ENCODE measurements at regions not wholly inside any gene's neighbourhood (a gene's known extent, or its start where the extent isn't known, plus 50 kb on each side); places are given as distances from the start of the nearest gene placed in this dataset.
"Not testable (repeated sequence)": the region's sequence is repeated elsewhere in the genome, so short reads cannot be mapped to it uniquely, and the experiment has no call there.

GRCh38 chr9:88816141-88816540 is 175.1 kb upstream of the S1PR3 start:
- DNase-seq (ENCODE audit: low spot score), result no peak

DNA sequence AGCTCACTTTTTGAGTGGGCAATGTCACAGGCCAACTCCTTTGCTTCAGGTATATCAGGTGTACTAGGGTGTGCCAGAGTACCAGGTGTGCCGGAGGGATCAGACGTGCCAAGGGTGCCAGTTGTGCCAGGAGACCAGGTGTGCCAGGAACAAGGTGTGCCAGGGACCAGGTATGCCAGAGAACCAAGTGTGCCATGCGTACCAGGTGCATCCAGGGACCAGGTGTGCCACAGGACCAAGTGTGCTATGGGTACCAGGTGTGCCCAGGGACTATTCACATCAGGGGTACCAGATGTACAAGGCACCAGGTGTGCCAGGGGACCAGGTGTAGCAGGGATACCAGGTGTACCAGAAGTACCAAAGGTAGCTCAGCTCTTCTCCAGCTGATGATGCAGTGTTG is 174.7 kb upstream of the S1PR3 start:
- DNase-seq (ENCODE audit: low spot score), result no peak

DNA sequence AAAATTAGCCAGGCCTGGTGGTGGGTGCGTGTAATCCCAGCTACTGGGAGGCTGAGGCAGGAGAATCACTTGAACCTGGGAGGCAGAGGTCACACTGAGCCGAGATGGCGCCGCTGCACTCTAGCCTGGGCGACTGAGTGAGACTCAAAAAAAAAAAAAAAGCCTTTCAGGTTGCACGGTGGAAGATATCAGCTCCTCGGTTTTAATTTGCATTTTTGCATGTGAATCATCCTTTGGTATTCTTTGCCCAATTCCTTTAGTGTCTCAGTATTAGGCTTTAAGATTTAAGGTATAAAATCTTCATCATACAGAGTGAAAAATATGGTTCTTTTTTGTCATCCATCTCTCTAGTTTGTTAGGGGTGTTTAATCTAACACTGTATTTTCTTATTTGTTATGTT is 173.6 kb upstream of the S1PR3 start:
- no peak for DNase-seq (ENCODE audit: low spot score)

DNA sequence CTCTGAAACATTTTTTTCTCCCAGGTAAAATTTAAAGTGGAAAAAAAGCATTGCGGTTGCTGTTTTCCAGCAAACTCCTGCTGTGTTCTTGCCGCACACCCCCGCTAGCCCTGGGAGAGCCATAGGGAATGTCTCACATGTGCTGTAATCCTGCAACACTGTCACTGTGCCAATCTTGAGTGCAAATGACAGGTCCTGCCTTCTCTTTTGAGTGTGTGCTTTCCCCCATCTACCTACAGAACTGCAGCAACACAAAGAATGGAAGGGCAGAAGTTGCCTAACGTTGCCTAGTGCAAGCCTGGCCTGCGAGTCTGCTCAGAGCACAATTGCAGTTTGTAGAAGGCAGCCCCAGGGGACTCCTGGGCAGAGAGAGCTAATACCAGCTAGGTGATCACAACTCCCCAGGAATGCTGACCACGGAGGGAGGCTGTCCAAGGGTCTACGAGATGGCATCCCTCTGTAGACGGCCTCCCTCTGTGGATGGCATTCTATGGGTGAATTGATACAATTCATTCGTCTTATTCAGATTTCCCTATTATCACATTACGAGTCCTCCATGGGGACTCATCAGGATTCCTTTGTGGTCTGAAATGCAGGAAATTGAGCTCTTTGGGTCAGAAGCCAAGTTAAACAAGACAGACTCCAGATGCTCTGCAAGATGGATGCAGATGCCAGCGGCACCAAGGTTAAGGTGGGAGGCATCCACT is 172.6 kb upstream of the S1PR3 start:
- DNase-seq (ENCODE audit: low spot score), result no peak

DNA sequence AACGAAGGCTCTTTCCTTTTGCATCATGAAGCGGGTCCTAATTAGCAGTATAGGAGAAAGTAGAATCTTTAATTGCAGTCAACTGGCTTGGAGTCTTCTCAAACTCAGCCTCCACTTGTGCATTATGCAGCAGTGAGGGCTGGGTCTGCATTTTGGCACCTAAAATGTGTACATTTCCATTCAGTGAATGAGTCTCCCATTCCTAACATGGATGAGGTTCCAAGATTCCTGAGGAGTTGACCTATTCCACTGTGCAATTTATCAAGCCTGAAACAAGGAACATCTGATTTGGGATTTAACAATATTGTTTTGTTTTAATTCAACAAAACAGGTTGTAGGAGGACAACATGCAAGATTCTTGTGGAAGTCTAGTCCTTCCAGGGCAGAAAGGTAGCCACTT is 171.8 kb upstream of the S1PR3 start:
- DNase-seq (ENCODE audit: low spot score), result no peak

DNA sequence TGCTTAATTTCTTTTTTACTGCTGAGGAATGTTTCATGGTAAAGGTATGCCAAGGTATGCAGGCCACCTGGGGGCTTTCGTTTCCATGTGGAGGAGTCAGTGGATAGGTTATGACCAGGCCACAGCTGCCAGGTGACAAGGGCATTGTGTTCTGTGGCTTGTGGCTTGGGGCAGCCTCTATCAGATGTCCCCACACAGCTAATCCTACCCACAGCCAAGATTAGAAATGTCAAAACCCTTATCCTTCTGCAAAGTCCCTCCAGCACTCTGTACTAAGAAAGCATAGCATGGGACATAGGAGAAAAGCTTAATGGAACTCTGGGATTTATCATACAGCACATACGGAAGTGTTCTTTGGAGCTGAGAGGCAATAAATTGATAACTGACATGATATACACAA is 171.2 kb upstream of the S1PR3 start:
- DNase-seq (ENCODE audit: low spot score), result no peak

DNA sequence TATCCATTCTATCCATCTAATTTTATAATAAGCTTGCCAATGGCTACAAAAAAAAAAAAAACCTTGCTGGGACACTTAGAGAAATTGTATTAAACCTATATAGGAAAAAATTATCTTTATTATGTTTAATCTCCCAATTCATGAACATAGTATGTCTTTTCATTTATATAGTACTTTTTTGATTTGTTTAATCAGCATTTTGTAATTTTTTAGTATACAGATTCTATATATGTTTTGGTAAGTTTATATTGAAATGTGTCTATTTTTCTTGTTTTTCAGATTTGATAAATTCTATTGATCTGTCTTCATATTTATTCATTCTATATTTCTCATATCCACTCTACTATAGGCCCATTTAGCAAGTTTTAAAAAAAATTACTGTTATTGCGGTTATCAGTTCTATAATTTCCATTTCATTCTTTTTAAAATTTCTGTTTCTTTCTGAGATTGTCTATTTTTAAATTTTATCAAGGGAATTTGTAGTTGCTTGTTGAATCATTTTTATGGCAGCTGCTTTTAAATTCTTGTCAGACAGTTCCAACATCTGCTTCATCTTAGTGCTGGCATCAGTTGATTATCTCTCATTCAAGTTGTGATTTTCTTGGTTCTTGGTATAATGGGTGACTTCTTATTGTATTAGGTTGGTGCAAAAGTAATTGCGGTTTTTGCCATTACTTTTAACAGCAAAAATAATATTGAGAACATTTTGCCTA is 170.1 kb upstream of the S1PR3 start:
- DNase-seq (ENCODE audit: low spot score), result no peak

DNA sequence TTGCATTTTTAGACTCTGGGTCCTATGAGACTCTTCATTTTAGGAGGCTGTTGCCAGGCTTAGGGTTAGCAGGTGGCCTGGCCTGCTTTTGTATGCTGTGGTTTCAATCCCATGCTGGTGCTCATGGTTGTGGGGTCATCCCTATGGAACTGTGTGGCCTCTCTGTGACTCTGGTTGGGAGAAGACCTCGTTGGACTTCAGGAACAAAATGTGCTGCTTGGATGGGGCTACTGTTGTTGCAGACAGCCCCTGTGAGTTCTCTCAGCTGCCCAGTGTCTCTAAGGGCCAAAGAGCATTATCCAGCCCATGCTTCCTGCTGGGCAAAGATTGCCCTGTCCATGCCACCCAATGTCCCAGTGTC is 169.5 kb upstream of the S1PR3 start:
- no peak for DNase-seq (ENCODE audit: low spot score)

- DNase-seq (ENCODE audit: low spot score), result no peak
Observed at GRCh38 chr9:88824711-88825110, 166.6 kb upstream of the S1PR3 start.

GRCh38 chr9:88826181-88826580 is 165.1 kb upstream of the S1PR3 start:
- DNase-seq (ENCODE audit: low spot score), result no peak

GRCh38 chr9:88826771-88827181 is 164.5 kb upstream of the S1PR3 start:
- DNase-seq (ENCODE audit: low spot score), result no peak

DNA sequence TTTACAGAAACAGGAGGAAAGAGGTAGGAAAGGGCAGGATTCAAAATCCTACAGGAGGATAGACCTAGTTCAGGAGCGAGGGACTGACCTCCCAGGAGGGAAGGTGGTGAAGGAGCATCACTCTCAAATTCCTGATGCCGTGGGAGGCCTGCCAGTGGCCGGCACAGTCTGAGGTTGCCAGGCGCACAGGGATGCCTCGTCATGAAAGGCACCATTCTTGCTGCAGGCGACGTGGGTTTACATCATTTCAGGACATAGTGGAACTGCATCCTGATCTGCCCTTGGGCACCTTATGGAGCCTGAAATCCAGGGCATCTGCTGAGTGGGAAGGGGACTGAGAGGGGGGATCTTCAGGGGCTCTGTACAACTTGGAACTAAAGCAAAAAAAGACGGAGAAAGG is 163.2 kb upstream of the S1PR3 start:
- no peak for DNase-seq (ENCODE audit: low spot score)

DNA sequence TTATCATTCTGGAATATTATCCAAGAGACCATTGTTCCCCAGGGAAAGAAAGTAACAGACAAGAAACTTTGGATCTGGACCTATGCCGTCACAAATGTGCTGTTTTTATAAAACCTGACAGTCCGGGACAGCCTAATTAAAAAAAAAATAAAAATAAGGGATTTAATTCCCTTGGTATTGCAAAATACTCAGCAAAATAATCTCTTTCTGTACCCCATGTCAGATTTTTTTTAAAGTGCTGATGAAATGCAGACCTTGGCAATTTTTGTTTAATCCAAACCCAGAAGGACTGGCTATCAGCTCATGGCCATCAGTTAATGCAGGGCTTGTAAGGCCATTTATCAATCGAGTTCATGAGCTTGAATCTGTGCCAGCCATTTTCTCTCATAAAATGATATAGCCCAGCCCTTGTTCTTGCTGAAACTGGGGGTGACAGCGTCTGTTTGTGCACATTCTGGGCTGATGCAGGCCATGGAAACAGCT is 162.7 kb upstream of the S1PR3 start:
- DNase-seq (ENCODE audit: low spot score), result no peak

DNA sequence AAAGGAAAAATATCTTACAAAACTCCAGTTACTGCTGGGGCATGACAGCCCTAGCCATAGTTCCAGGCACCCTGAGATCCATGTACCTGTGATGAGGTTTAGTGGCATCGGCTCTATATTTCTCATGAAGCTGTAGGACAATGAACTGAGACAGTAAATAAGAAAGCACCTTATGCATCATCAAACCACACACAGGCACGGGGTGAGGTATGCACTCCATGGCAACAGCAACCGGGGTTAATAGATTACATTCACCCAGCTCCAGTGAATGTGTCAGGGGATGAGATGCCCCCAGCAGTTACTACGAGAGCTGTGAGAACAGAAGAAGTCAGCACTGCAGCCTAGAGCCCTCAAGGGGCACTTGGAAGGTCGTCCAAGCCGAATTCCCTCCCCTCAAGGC is 162.0 kb upstream of the S1PR3 start:
- no peak for DNase-seq (ENCODE audit: low spot score)

DNA sequence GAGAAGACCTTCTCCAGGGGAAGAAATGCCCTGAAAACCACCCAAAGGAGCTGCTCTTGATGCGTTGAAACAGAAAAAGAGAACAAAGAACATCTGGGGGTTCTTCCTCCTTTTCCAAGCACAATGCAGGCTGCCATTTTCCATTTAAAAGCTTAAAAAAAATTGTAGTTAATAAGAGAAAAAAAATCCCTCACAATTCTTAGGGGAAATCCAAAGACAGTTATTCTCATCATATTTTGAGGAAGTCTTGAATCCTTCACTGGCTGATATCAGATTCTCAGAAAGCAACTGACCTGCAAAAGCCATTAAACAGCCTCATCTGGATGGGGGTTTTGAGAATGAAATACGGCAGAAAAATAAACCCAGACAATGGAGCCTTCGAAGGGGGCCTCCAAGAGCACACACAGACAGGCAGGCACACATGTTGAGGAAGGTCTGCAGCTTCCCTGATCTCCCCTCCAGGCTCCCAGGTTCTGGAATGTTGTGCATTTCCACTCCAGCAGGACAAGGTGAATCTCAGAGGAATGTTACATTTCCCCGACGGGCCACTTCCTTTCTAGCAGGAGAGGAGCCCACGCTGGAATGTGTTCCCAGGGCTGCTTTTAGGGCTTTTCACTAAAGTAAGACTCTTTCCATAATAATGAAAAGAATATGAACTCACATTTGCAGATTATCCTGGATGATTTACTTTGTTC is 159.4 kb upstream of the S1PR3 start:
- no peak for DNase-seq (ENCODE audit: low spot score)

DNA sequence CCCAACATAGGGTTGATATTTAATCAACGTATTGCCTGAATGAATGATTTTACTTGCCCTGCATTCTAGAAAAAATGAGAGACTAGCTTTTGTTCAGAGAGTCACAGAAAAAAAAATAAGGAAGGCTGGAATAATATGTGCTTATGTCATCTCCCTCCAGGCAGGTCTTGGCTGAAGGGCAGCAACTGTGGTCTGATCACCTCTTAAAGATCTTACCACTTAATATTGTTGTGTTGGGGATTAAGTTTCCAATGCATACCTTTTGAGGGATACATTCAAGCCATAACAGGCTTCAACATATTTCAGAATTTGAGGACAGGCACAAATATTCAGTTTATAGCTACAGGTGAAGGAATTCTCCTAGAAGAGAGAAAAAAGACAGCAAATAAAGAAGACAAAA is 157.3 kb upstream of the S1PR3 start:
- no peak for DNase-seq (ENCODE audit: low spot score)

DNA sequence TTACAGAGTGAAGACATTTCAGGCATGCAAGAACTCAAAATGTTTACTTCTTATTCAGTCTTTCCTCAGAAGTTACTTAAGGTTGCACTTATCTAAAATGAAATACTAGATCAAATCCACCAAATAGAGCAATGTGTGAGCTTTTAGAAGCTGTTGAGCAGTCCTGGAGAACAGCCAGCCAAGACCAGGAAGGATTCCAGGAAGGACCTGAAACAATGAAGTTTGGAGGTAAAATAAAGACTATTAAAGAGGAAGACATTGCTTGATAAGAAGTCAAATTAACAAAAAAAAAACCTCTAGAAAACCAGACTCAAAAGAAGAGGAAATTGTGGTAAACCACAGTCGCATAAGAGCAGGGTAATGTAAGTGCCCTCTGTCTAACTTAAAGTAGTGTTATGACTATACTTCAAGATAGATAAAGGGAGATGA is 156.2 kb upstream of the S1PR3 start:
- DNase-seq (ENCODE audit: low spot score), result peak; percentile 33

- DNase-seq (ENCODE audit: low spot score), result no peak
Observed at GRCh38 chr9:88835772-88836171, 155.5 kb upstream of the S1PR3 start.

DNA sequence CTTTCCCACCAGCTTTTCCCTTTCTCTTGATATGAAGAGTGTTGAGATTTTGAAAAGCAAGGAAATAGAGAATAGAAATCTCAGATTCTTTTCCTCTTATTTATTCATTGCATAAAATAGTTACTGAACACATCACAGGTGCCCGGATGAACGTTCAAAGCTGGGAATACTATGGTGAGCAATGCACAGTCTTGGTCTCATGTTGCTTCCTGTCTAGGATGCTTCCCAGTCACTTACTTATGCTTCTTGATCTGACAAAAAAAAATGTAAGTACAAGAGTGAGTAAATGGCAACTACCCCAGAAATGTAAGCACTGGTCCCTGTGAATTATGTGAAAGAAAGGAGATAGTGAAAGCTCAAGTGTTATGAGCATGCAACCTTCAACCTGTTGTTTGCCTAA is 153.5 kb upstream of the S1PR3 start:
- no peak for DNase-seq (ENCODE audit: low spot score)

- DNase-seq (ENCODE audit: low spot score), result not testable (repeated sequence)
Observed at GRCh38 chr9:88849878-88850277, 141.4 kb upstream of the S1PR3 start.

DNA sequence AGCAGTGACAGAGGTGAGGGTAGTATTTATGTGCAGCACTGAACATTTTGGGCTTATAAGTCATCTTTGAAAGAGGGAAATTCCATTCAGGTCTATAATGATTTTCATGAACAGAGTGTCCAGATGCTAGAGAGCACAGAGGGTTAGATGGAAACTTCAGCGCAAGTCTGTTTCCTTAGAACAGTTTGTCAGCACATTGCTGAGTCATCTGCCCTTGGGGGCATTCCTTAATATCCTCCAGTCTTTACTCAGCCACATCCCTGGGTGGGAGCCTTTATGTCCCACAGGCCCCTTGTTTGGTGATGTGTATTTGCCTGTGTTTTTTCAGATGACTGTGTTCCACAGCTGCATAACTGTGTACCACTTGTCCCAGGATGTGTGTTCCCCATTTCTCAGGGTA is 138.5 kb upstream of the S1PR3 start:
- no peak for DNase-seq (ENCODE audit: low spot score)

GRCh38 chr9:88870627-88871026 is 120.6 kb upstream of the S1PR3 start:
- DNase-seq (ENCODE audit: low spot score), result no peak

DNA sequence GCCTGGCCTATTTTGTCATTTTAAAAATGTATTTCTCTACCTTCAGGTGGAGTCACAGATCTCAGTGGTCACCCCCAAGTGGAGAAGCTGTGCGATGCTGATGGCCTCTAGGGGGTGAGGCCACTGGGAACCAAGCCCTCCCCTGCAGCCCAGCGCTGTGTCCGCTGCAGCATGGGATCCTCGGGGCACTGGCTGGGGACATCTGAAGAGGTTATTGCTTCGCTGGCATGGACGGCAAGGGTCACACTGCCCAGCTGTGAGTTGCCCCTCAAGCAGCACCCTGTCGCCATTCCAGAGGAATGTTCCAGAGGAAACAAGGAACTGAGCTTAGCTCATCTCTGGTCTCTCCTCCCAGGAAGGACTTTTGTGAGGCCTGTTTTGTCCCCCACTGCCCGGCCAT is 119.6 kb upstream of the S1PR3 start:
- DNase-seq (ENCODE audit: low spot score), result no peak

Measured in CD4-positive, alpha-beta T cell treated with Interleukin-15 for 4 hours (primary cell).